ENCODE measurements at regions not wholly inside any gene's neighbourhood (a gene's known extent, or its start where the extent isn't known, plus 50 kb on each side); places are given as distances from the start of the nearest gene placed in this dataset.

DNA sequence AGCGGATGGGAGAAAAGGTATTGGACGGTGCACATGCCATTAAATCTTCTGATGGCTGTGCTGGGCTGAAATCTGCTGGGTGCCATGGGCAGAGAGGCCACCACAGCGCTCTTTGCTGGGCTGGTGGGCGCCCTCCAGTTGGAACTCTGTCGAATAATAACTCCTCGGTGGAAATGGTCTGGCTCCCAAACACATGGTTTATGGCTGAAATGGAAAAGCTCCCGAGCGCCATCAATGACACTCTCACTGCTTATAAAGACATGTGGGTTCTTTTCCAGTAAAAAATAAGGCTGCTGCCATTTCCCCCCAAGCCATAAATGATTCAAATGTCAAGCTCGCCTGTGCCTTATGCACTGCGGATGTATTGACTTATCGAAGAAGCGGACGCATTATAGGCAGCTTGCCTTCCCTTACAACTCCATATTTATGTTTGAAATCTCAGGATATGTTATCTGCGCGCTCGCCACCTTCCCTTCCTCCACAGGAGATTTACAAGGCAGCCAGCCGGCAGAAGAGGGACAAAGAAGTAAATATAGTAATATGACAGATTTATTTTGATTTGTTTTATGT is 239.0 kb upstream of the MKI67 start:
- DNase-seq (ENCODE audit: low read depth in 2 of 3, low spot score in 2 of 3): no peak

DNA sequence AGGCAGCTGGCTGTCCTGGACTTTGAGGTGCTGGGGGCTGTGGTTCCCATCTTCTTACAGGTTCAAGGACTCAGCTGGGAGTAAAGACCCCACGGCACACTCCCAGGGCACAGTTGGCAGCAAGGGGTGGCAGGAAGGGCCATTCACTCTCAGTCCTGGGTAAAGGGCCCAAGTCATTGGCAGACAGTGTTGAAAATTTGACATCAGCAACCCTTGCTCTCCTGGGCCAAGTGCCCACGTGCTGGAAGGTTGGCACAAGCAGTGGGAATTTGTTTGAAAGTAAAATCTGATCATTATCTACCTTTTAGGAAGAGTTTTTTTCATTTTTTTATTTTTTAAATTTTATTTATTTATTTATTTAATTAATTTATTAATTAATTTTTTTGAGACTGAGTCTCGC is 241.6 kb upstream of the MKI67 start:
- no peak for DNase-seq (ENCODE audit: low read depth in 2 of 3, low spot score in 2 of 3)

DNA sequence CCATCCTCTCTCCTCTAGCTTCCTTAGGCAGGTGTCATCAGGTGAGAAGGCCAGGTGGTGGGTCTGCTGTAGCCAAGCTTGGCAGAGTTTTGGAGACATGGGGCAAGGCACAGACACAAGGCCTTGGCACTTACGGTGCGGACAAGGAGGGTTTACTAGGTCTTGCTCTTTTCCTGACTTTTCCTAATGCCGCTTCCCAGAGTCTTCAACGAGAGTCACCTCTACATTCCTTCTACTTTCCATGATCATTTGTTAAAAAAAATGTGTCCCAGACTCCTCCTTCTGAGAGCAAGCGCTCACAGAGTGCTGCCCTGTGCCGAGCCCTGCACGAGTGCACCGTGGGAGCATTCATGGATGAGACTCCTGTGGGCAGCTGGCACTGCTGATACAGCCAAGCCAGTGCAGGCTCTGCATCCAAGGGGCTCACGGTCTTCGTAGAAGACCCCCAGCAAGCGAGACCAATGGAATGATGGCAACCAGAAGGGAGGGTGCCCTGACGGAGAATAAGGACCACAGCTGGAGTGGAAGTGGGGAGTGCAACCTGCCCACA is 243.0 kb upstream of the MKI67 start:
- no peak for DNase-seq (ENCODE audit: low read depth in 2 of 3, low spot score in 2 of 3)

DNA sequence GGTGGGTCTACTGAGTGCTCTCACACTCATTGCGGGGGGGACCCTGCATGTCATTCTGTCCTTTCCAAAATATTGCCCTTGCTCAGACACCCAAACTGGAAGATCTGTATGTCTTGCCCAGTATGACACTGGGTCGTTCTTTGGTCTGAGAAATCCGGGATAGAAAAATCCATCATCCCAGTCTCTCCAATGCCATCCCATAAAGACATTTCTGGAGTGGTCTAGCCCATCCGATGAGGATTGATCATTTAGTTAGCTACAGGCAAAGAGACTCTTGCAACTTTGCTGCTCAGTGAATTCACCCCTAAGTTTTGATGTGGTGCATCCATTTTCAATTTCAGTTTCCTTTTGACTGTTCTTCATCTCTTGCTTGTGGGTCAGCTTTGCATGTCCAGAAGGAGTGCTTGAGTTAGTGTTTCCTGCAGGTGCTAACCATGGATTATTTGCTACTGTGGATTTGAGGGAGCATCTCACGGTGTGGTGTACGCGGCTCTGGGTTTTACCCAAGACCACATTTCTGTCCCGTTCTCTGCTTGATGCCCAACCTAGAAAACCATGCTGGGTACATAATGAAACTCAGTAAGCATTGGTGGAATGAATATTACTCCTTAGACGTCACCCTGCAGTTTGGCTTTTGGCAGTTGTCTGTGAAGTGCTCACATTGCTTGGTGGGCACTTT is 247.0 kb upstream of the MKI67 start:
- DNase-seq (ENCODE audit: low read depth in 2 of 3, low spot score in 2 of 3): no peak

DNA sequence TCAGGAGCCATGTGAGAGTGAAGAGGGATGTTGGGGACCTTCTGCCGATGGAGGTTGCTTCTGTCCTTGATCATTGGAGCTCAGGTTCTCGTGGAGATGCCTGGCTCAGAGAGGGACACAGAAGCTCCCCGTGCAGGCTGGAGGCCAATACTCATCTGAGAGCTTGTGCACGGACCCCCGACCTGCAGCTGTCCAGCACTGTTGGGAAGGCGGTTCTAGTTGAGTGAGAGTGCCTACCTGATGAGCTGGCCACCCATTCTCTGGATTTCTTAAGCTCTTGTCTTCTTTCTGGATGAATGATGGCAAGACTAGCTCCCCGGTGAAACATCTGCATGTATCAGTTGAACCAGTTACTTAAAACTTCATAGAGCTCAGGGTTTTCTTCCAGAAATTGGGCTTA is 247.6 kb upstream of the MKI67 start:
- no peak for DNase-seq (ENCODE audit: low read depth in 2 of 3, low spot score in 2 of 3)

DNA sequence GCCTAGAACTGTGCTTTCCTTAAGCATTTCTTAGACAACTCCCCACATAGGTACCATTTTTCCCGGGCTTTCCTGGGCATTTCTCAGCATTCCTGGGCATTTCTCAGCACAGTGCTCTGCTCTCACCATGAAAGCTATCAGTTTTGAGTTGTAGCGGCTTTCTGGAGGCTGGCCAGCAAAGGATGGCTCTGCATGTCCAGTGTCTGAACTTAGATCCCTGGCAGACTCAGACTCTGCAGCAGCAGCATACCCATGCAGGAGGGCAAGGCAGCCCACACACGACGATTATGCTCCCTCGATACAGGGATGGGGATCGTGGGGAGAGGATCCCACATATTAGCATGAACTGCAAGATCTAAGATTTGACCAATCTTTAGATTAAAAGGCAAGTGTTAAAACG is 248.9 kb upstream of the MKI67 start:
- no peak for DNase-seq (ENCODE audit: low read depth in 2 of 3, low spot score in 2 of 3)

DNA sequence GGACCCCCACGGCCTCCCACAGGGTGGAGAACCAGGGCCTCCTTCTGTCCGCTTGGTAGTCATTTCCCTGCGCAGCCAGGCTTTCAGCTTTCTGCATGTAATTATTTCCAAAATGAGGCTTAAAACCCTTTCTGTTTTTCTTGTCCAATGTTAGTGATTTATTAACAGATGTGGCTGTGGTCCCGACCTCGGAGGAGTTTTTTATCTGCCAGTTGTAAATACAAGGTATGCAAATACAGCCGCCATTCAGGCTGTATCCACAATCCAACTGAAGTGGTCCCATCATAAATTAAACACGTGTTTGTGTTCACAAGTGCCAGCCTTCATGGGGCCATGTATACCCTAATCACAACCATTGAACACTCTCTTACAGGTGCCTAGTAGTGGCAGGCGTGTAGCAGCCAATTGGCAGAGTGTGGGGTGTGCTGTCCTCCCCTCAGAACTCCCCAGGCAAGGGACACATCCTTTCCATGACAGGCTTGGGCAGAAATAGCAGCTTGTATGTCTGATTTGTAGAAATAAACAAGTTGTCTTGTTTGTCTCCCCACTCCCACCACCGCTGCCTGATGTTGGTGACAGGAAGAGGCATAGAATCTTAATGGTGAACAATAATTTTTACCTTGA is 251.3 kb upstream of the MKI67 start:
- no peak for DNase-seq (ENCODE audit: low read depth in 2 of 3, low spot score in 2 of 3)

DNA sequence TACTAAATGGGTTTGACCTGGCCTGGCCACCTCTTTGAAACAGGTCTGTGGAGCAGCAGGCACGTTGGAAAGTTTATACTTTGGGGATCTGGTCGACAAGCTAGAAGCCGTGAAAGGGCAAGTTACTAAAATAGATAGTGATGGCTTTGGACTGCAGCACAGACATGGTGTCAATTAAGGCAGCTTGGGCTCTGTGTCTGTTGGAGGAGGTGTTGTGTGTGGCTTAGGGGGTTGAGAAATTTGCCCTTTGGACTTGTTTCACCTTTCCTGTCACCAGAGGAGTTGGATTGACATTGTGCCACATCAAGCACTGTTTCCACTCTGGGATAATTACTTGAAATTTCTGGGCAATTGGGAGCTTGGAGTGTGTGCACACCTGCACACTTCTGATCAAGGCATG is 251.8 kb upstream of the MKI67 start:
- DNase-seq (ENCODE audit: low read depth in 2 of 3, low spot score in 2 of 3): no peak

DNA sequence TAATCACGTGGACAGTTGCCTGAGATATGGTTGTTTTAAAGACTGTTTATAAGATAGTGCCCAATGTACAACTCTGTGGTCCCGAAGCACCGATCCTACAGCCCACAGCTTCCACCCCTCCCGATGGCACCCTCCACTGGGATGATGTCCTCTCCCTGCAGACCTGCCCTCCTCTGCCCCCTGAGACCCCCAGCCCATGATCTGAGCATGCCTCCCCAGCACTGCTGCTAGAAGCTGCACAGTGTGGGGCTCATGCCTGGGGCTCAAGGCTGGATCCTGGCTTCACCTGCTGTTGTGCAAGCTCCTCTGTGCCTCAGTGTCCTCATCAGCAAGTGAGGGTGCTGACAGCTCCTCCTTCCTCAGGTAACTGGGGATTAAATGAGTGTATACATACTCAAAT is 254.7 kb upstream of the MKI67 start:
- DNase-seq (ENCODE audit: low read depth in 2 of 3, low spot score in 2 of 3): no peak

DNA sequence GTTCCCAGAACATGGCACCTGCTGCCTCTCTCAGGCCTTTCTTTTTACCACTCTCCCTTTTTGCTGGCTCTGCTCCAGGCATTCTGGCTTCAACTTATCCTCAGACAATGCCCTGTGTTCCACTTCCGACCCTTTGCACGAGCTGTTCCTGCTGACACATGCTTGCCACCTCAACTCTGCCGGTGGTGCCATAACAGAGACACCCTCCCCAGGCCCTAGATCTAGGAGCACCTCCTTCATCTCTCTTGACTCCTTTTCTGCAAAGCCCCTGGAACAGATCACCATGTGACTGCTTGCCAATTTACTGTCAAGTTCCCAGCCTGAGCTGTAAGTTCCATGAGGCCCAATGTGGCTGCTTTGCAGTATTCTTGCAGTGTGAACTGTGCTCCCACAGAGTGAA is 256.0 kb upstream of the MKI67 start:
- no peak for DNase-seq (ENCODE audit: low read depth in 2 of 3, low spot score in 2 of 3)

DNA sequence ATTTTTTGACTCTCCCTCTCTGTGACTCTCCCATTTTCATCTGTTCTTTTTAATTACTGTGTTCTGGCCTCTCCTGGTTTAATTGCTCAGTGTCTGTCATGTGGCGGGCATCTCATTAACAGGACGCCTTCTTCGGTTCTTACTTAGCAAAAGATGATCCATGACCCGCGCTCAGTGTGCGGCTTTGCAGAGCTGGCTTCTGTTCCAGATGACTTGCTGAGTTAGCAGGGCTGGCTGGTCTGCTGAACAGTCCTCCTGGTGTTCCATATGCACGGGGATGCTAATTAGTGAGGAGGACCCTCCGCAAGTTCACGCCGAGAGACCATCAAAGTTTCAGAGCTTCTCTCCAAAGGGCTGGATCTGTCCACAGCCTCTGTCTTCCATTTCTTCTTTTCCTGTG is 258.6 kb upstream of the MKI67 start:
- no peak for DNase-seq (ENCODE audit: low read depth in 2 of 3, low spot score in 2 of 3)

DNA sequence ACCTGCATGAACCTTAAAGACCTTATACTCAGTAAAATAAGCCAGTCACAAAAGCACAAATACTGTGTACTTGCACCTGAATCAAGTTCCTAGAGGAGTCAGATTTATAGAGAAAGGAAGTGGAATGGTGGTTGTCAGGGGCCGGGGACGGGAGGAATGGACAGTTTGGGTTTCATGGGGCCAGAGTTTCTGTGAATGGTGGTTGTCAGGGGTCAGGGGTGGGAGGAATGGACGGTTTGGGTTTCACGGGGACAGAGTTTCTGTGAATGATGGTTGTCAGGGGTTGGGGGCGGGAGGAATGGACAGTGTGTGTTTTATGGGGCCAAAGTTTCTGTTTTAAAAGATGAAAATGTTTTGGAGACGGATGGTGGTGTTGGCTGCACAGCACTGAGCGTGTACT is 260.0 kb upstream of the MKI67 start:
- DNase-seq (ENCODE audit: low read depth in 2 of 3, low spot score in 2 of 3): no peak

DNA sequence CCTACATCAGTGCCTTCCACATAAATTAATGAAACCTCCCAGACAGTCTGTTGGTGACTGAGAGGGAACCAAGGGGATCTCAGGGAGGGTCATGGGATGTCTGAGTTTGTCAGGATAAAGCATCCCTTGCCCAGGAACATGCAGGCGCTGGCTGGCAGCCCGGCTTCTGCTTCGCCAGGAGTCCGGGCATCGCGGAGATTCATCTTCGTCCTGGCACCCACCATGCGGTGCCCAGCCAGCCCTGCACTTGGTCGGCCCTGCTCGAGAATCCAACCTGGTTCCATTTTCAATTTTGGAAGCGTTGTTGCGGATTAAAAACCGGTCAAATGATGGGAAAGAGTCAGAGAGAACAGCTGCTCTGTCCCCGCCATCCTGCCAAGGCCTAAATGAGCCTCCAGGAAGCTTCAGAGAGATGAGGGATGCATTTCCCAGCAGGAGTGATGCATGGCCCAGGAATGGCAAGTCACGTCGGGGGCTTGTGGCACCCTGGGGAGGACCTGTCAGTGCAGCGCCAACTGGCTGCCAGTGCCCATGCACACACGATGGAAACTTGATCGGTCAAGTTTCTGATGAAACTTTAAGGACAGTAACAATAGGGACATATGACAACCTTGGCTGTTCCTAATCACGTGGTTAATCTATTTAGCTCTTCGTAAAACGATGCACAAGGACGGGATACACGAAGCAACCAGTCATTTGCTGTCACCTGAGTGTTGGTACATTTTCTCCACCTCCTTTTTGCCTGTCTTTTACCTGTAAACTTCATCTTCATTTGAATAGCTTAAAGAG is 260.8 kb upstream of the MKI67 start:
- no peak for DNase-seq (ENCODE audit: low read depth in 2 of 3, low spot score in 2 of 3)

DNA sequence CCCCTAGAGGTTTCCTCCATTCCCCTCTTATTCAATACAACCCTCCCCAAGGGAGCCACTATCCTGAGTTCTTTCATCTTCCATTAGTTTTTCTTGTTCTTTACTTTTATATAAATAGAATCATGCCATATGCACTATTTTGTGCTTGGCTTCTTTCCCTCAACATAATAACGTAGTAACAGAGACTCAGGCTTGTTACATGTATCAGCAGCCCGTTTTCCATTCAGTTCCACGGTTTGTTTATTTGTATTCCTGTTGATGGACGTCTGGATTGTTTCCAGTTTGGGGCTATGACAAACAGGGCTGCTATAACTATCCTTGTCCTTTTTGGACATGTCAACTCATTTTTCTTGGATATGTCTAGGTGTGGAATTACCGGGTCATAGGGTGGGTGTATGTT is 264.4 kb upstream of the MKI67 start:
- no peak for DNase-seq (ENCODE audit: low read depth in 2 of 3, low spot score in 2 of 3)

DNA sequence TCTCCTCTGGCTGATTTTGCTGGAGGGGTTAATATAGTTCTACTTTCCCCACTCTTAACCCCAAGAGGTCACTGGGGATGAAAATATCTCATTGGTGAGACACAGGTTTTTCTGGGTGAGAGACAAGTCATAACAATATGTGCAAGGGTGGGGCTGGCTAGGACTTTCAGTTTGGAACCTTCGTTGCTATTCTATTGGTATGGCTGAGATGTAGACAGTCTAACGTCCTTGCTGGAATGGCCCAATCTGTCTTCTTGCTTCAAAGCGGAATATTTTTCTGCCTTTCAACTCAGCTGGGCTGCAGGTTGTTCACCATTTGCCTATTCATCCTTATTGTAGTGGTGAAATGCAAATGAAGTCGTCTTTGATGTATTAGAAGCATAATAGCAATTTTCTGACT is 267.3 kb upstream of the MKI67 start:
- no peak for DNase-seq (ENCODE audit: low read depth in 2 of 3, low spot score in 2 of 3)

DNA sequence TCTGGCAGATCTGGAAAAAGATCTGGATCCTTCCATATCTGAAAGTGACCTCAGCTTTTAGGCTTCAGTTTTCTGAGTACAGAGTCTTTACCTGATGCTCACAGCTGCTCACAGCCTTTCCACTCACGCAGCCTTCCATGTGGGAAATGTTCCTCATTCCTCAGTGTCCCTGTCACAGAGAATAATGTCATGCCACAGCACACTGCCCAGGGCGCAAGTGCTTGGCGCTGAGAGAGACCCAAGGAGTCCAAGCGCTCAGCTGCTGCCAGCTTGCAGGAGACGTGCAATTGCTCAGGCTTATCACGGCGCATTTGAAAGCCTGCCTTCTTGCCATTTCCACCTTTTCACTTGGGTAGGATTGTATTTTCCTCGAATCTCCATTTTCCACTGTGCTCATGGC is 271.9 kb upstream of the MKI67 start:
- DNase-seq (ENCODE audit: low read depth in 2 of 3, low spot score in 2 of 3): no peak

DNA sequence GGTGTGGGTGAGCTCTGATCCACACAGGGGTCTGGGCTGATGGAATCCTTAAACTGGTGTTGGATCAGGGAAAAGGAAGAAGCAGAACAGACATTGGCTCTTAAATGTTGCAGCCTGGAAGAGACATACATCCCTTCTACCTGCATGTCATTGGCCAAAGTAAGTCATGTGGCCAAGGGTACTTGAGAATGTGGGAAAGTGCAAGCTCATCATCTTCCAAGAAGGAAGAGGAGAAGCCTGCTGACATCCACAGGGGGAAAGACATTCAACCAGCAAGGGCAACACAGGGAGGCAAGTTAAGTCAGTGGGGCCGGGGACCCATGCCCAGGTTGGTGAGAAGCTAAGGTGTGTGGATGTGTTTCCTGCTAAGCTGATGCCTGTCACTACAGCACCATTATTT is 272.8 kb upstream of the MKI67 start:
- no peak for DNase-seq (ENCODE audit: low read depth in 2 of 3, low spot score in 2 of 3)

DNA sequence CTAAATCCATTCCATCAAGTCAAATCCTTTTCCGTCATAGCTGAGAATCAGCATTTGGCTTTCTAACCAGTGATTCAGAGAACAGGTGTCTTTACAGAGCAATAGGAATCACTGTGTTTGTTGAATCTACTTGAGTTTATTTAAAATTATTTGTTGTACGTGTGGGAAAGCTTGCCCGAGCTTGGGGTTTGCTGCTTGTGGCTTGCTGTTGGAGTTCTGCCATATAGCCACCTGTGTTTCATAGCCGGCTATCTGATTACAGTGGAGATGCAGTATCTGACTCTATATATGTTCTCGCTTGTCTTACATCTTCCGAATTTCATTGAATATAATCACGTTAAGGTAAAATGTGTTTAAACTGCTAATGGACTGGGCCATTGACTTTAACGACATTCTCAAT is 274.3 kb upstream of the MKI67 start:
- DNase-seq (ENCODE audit: low read depth in 2 of 3, low spot score in 2 of 3): no peak

DNA sequence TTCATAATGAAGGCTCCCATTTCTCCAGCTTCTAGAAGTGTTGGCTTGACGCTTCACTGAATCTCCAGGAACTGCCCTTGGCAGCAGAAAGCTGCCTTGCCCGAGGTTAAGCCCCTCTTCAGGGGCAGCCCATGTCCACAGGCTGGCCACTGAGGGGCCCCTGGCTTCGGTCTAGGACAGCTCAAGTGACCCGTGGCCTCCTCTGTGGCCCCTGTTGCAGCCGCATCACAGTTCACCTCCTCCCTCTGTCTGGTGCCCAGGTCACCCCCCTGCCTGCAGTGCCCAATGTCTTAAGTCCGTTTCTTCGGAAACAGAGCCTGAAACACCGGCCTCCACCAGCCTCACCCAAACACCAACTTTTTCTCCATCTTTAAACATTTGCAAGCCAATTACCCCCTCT is 279.2 kb upstream of the MKI67 start:
- no peak for DNase-seq (ENCODE audit: low read depth in 2 of 3, low spot score in 2 of 3)

DNA sequence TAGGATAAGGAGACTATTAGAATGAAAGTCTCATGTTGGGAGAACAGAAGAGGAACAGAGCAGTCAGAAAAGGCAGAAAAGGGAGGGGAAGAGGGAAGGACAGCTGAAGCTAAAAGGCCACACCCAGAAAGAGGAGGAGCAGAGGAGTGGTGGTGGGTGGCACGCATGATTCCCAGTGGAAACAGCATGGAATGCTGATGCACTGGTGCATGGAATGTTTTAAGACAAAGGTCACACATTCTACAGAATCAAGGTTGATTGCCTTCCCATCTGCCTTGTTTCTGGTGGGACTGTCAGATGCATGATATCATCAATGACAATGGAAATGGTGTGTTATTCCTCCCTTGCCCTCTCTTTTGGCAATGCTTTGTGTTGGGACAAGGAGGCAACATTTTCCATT is 285.4 kb upstream of the MKI67 start:
- no peak for DNase-seq (ENCODE audit: low read depth in 2 of 3, low spot score in 2 of 3)

DNA sequence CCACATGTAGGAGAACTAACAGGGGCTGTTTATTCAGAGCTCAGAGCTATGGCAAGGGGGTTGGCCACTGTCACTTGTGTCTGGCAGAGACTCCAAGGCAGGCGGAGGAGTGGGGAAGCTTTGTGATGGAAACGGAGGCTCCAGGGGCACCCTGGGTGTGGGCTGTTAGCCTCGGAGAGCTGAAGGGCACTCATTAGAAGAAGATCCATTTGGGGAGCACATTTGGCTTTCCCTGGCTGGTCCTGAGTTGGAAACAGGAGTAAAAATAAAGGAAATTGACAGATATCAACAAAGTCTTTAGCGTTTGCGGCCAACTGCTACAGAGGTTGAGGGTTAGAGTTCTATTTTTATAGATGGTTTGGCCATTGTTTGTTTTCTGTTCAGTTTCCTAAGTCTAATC is 288.3 kb upstream of the MKI67 start:
- no peak for DNase-seq (ENCODE audit: low read depth in 2 of 3, low spot score in 2 of 3)

DNA sequence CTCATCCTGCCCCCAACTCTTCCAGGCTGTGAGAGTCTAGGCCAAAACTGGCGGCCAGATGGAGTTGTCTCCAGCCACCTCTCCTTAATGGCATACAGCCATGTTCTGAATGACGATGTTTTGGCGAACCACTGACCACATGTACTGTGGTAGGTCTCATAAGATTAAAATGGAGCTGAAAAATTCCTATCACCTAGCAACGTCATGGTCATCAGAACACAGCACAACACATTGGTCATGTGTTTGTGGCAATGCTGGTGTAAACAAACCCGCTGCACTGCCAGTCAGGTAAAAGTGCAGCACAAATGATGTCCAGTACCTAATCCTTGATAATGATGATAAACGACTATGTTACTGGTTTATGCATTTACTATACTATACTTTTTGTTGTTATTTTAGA is 290.0 kb upstream of the MKI67 start:
- DNase-seq (ENCODE audit: low read depth in 2 of 3, low spot score in 2 of 3): no peak
